Hippocampal formation (tissue), 2 donors: ENCODE measurements at regions not wholly inside any gene's neighbourhood (a gene's known extent, or its start where the extent isn't known, plus 50 kb on each side); places are given as distances from the start of the nearest gene placed in this dataset.

Source experiments
- DNase-seq, 2 donors: peaks; one replicate each; lab custom pipeline; 2025; lab: John Stamatoyannopoulos, UW

DNA sequence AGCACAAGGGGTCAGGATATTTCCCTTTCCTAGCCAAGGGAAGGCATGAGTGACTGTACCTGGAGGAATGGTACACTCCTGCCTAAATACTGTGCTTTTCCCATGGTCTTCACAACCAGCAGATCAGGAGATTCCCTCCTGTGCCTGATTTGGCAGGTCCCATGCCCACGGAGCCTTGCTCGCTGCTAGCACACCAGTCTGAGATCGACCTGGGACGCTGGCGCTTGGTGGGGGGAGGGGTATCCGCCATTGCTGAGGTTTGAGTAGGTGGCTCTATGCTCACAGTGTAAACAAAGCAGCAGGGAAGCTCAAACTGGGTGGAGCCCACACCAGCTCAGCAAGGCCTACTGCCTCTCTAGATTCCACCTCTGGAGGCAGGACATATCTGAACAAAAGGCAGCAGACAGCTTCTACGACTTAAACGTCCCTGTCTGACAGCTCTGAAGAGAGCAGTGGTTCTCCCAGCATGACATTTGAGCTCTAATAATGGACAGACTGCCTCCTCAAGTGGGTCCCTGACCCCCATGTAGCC lies 486.0 kb upstream of the CHRM3 start:
- no peak for DNase-seq

DNA sequence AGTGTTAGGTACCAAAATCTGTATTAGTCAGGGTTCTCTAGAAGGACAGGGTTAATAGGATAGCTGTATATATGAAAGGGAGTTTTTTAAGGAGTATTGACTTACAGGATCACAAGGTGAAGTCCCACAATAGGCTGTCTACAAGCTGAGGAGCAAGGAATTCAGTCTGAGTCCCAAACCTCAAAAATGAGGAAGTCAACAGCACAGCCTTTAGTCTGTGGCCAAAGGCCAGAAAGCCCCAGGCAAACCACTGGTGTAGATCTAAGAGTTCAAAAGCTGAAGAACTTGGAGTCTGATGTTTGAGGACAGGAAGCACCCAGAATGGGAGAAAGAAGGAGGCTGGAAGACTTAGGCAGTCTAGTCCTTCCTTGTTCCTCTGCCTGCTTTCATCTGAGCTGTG lies 487.5 kb upstream of the CHRM3 start:
- DNase-seq: no peak

DNA sequence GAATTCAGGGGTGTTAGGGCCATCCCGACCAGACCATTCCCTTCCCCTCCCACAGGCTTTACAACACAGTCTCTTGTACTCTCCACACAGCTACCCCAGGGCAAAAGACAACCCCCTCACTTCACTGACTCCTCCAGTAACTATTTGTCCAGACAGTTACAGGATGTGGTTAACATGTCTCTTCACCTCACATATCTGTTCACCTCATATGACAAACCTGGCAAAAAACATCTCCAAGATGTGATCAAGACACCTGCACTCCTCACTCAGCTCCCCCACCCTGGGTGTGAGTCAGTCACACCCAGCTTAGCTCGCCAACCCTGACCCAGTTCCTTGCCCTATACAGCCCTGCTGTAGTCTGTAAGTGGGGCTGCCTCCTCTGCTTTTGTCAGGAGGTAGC lies 490.5 kb upstream of the CHRM3 start:
- DNase-seq: no peak

DNA sequence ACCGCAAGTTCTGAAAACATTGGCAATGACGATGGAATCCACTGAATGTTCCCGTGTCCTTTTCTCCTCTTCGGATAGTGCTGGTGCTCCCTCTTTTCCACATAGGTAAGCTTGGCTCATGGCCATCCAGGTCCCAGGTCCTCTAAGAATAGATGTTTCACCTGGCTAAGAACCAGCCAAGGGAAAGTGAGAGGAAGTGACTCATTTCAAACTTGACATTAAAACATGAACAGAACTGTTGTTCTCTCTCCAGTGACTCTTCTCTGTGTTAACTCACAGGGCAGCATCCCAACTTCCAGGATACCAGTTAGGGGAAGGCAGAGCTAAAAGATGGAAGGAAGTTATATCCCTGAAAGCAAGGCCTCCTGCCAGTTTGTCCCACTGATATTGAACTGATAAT lies 493.8 kb upstream of the CHRM3 start:
- no peak for DNase-seq

DNA sequence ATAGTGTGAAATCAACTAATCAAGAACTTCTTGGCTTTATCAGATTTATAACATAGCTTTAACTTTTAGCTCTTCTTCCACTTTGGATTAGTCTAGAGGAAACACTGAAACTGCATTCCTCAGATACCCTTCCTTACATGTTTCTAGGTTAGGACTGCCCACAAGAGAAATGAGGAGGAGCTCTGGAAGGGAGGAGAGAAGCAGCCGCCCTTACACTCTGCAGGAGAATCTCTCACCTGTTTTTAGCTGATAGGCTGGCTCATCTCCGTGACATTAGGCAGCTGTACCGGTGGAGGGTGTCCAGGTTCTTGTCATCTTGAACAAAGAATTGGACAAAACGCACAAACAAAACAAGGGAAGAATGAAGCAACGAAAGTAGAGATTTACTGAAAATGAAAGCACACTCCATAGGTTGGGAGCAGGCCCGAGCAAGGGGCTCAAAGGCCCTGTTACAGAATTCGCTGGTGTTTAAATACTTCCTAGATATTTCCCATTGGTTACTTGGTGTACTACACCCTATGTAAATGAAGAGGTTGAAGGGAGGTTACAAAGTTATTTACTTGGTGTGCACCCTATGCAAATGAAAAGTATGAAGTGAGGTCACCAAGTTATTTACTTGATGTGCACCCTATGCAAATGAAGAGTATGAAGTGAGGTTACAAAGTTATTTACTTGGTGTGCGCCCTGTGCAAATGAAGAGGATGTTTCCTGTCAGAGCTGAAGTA lies 524.9 kb upstream of the CHRM3 start:
- DNase-seq: no peak

DNA sequence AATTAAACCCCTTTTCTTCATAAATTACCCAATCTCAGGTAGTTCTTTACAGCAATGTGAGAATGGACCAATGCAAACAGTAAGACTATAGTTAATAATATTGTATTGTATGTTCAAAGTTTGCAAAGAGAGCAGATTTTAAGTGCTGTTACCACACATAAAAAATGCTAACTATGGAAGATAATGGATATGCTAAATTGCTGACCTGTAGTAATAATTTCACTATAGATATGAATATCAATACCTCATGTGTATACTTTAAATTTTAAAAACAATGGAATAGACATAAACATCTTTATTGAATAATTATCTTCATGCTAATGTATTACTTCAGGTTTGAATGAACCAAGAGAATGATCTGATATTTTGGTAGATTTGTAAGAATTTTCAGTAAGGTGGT lies 552.4 kb upstream of the CHRM3 start:
- no peak for DNase-seq

DNA sequence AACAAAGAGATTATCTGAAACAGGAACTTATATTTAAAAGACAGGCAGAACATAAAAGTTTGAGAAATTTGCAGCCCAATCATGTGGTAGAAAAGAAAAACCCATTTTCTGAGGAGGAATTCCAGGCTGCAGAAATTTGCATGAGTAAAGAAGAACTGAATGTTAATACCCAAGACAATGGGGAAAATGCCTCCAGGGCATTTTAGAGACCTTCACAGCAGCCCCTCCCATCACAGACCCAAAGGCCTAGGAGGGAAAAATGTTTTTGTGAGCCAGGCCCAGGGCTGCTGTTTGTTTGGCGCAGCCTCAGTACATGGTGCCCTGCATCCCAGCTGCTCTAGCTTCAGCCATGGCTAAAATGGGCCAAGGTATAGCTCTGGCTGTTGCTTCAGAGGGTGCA lies 554.3 kb upstream of the CHRM3 start:
- DNase-seq: no peak

DNA sequence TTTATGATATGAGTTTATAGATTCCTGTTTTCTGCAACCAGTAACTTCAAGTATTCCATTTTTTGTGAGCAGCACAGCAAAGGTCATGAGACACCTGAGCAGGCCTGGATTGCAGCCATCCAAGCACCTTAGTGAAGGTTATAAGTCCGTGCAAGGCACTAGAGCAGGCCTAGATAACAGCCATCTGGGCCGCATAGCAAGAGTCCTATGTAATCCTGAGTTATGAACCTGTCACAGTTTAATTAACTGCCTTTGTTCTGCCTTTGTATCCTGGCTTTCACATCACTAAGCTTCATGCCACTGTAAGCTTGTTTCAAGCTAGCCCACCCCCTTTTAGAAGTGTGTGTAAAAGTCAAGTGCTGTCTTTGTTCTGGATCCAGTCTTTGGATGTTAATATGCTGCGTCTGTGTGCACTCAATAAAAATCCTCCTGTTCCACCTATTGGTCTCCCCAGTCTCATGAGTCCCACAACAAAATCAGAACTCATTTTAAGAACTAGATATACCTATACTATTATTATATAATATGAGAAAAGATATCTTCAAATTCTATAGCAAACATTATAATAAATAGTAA lies 556.2 kb upstream of the CHRM3 start:
- no peak for DNase-seq

DNA sequence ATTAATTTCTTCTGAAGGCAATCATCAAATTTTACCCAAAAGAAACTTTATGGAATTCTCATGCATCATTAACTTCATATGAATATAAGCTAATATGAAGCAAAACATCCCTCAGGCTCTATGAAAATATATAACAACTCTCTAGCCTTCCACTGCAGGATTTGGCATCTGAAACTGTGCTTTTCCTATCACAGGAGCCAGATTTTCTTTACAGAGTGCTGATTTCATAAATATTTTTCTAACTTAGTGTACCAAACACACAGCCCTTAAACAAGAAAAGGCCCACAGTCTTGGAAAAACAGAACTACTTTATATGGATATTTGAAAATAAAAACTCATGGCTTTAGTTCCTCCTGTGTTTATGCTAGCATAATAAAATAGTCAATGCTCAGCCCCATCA lies 559.5 kb upstream of the CHRM3 start:
- DNase-seq: no peak

DNA sequence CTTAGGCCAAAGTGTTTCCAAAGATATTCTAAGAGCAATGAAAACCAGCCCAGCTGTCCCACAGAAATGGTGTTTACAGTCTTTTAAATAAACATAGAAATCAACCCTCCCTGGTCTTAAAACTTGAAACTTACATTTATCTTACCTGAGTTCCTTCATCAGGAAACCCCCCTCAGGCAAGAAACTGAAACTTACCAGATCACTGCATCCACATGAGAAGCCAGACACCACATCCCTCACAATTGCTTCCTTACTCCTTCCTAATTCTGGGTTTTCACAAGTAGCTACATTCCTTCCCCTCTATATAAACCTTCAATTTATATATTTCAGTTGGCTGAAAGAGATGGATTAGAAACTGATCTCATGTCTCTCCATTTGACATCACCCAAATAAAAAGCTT lies 563.0 kb upstream of the CHRM3 start:
- DNase-seq: no peak

DNA sequence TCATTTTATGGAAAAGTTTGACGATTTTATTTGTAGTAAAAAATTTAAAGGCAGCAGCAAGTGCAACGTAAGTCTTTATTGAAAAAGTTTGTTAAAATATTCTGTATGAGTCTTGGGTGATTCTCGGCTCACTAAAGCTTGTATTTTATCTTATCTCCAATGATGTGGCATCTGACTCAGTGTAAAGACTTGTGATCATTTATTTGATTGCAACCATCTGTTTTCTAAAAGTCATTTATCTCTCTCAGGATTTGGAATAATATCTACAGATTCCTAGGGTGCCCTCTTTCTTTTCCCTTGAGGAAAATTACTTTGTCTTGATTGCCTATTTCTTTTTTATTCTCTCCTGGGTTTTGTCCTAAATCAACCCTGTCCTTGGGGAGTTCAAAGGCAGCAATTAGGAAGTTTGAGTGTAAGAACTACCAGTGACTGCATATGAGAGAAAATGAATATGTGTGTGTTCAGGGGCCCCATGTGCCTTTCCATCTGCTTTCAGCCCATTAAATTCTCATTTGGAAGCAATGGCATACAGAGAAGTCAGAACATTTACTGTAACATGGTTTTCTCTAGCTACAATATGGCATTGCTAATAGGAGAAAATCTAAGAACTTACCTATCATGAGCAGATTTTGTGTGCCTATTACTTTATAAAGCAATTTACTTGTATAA lies 575.0 kb upstream of the CHRM3 start:
- DNase-seq: no peak

DNA sequence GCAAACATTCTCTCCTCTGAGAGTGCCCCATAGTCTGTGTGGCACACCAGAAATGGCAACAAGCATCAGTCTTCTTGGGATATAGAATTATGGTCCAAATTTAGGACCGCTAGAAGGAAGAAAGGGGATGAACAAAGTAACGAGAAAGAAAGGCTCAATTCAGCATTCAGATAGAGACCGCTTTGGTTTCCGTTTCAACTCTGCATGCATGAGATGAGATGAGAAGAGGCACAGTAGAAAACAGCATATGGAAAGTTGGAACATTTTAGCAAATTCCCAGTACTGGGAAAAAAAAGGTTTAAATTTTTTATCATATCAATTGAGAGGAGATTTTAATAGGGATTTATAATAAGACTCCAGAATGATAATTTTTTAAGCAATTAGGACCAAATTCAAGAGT lies 595.5 kb upstream of the CHRM3 start:
- DNase-seq: no peak

DNA sequence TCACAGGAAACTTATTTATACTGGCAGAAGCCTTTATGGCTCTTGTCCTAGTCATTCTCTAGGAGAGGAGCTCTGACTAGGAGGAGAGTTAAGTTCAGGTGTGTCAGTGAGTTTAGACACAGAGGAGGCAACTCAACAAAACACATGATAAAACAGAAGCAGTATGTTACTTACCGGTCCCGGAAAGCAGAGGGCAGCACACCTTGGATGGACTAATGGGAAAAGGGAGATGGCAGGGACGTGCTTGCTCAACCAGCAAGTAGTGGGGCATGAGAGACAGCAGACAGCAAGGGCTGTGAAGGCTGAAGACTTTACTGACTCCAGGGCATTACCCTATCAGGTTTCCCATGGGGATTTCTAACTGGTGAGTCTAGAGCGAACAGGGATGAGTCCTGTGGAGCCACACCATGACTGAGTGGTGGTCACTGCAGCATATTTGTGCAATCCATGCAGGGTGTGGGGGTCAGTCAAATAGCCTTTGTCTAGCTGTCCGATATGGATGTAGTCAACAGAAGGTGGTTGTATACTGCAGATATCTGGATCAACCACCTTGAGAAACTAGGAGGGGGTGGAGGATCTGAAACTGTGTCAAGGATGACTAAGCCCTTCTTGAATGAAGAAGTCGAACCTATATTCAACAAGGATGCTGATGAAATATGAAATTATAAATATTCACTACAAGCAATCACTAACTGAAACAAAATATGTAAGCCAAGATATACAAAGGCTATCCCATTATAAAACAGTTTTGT lies 596.3 kb upstream of the CHRM3 start:
- DNase-seq: no peak

DNA sequence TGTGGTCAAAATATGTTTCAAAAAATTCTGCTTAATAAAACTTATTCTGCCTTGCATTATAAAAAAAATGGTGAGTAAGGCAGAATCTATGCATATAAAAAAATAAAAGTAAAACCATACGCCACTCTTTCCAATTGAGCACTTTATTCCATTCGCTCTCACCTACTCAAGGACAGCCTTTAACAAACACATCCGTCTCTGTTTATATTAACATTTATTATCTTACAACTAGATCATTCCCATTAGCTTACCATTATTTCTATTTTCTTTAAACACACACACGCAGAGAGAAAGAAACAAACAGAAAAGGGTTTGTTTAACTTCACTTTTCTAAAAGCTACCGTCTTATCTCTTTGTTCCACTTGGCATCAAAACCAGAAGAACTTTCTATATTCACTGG lies 598.9 kb upstream of the CHRM3 start:
- no peak for DNase-seq

DNA sequence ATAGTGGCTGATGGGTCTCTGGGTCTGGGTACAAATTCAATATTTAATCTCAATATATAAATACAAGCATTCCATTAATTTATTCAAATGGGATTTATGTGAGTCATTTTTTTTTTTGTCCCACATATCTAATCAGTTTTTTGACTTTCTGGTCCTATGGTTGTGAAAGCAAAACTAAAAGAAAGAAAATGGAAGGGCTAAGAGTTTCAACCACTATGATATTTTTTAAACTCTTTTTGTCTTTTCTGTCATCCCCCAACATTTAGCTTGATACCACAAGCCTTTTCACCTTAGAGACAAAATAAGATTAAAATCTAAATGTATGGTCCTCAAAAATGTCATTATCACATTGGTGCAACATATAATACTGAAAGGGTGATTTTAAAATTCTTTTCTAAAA lies 602.7 kb upstream of the CHRM3 start:
- DNase-seq: no peak

DNA sequence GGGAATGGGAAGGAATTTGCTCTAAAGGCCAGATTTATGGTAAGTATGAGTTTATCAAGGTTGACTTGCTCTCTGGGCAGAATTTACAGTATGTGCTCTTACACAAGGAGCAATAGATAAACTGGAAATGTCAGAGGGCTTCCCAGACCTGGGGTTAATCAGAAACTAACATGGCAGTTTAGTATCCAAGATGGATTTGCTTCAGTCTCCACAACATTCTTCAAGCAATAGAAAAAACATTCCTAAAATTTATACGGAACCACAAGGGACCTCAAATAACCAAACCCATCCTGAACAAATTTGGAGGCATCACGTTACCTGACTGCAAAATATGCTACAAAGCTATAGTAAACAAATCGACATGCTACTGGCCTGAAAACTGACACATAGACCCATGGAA lies 606.7 kb upstream of the CHRM3 start:
- DNase-seq: no peak

DNA sequence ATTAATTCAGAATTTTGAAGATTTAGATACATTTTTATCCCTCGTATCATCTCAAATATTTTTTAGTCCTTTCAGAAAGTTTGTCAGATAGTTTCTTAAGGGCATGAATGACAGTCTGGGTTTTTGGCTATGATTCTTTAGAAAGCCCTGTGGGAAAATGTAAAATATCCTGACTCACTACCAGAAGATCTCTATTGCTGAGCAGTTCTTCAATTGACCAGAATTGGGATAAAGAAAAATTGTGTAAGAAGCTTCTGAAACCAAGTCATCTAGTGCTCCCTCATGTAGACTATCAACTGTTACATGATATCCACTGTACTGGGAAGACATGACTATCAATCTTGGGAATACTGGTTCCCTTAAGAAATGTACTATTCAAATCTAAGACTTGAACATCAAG lies 608.3 kb upstream of the CHRM3 start:
- DNase-seq: no peak

DNA sequence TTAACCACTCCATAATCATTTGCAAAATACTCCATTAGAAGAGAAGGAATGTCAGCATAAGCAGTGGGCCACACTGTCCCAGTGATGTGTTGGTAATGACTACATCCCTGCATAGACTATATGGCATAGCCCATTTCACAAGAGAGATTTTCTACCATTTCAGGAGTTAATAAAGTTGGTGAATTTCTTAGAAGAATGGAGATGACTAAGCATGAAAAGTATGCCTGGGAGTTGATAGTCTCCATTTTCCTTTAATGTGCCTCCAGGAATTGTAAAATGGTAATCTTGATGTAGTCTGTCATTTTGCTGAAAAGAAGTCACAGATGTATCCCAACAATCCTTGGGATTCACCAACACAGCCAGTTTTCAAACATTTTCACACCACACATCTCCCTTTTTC lies 608.8 kb upstream of the CHRM3 start:
- DNase-seq: no peak

DNA sequence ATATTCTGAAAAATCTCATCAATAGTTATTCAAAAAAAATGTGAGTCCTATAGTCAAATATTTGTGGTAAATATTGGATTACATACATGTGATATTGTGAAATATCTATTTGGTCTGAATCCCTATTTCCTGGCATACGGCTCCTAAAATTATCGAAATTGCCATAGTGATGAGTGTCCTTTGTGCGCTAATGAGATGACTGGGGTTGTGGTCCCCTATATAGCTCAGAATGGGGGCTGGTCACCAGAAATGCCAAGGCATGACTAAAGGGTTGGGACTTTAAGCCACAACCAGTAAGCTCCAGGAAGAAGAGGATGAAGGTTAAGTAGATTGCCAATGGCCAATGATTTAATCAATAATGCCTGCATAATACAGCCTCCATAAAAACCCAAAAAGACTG lies 610.2 kb upstream of the CHRM3 start:
- no peak for DNase-seq

DNA sequence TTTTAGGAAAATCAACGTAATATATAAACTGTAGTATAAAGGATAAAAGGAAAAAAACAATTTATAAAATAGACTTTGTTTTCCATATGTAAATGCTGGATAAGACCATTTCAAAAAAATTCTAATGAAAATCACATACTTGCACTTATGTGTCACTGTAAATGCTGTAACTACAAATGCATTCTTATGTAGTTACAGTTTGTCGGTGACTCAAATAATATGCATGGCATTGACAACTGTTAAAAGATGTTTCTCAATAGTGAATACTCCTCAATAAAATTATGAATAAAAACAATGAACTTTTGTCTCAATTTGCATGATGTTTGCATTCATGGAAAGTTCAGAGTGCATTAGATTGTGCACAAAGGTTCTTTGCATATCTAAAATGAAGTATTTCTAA lies 614.0 kb upstream of the CHRM3 start:
- DNase-seq: no peak

DNA sequence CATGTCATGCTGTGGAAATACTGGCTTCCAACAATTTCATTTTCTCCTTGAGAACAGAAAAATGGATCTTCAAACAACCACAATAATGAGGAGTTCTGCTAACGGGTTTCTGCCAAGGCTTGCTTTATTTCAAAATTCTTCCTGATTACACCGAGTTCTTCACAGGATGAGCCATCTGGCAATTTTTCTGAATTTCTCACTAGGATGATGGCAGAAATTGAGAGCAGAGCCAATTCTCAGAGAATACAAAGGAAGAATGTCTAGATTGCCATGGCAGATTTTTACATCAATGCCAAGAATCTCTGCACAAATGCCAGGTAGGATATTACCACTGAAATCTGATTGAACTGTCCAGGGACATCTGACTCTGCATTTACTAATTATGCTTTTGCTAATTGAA lies 619.0 kb upstream of the CHRM3 start:
- no peak for DNase-seq

DNA sequence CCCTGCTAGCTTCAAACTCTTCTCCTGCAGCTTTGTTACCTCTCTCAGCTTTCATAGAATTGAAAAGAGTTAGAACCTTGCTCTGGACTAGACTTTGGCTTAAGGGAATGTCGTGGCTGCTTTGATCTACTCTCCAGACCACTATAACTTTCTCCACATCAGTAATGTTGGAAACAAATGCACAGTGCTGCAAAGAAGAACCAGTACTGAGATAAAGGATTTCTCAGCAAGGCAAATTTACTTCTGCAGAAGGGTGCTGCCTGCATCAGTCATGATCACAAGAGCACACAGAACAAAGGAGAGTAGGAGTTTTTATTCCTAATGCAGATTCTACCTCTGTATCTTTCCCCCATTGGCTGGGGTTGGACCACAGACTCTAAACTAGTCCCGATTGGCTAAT lies 621.6 kb upstream of the CHRM3 start:
- DNase-seq: no peak

DNA sequence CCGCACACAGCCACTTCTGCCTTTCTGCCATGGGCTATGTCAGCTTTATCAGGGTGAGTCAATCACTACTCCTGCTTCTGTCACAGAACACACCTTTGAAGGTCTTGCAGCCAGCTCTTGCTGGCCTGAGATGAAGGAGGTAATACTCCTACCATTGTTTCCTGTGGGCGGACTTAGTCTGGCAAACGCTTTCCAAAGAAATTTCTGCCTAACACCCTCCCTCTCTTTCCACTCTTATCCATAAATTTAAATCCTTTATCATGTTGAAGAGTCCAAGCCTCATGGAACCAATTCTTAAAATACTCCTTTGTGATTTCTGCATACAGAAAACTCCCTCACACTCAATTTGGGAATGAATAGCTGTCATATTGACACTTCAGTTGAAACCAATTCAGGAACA lies 633.1 kb upstream of the CHRM3 start:
- no peak for DNase-seq
